Ishikawa (cell line): ENCODE measurements at regions not wholly inside any gene's neighbourhood (a gene's known extent, or its start where the extent isn't known, plus 50 kb on each side); places are given as distances from the start of the nearest gene placed in this dataset.

Source experiments
- CEBPB ChIP-seq: IDR thresholded peaks from 2 replicates; pipeline ENCODE4 v1.6.1; 2012
- EGR1 ChIP-seq: IDR thresholded peaks from 2 replicates; pipeline ENCODE4 v1.6.1; 2012
- FOXM1 ChIP-seq: IDR thresholded peaks from 2 replicates; pipeline ENCODE4 v1.6.1; 2012; ENCODE audit warnings: low read depth, borderline replicate concordance
- MAX ChIP-seq: IDR thresholded peaks from 2 replicates; pipeline ENCODE4 v1.6.1; 2012
- RAD21 ChIP-seq: IDR thresholded peaks from 2 replicates; pipeline ENCODE4 v1.6.1; 2012; ENCODE audit warnings: low read depth
- REST ChIP-seq: IDR thresholded peaks from 2 replicates; pipeline ENCODE4 v1.6.1; 2012; ENCODE audit warnings: low read depth, mild to moderate bottlenecking
- TEAD4 ChIP-seq: IDR thresholded peaks from 2 replicates; pipeline ENCODE4 v1.6.1; 2012
- YY1 ChIP-seq: IDR thresholded peaks from 2 replicates; pipeline ENCODE4 v1.6.1; 2012; ENCODE audit warnings: low read depth

GRCh38 chr18:62651276-62652056 is 63.9 kb upstream of the PHLPP1 start:
- TF ChIP-seq CEBPB (no peak), RAD21 (no peak), MAX (no peak), REST (no peak), YY1 (no peak), EGR1 (no peak), FOXM1 (no peak), TEAD4 (no peak)
